ENCODE measurements at regions not wholly inside any gene's neighbourhood (a gene's known extent, or its start where the extent isn't known, plus 50 kb on each side); places are given as distances from the start of the nearest gene placed in this dataset.

DNA sequence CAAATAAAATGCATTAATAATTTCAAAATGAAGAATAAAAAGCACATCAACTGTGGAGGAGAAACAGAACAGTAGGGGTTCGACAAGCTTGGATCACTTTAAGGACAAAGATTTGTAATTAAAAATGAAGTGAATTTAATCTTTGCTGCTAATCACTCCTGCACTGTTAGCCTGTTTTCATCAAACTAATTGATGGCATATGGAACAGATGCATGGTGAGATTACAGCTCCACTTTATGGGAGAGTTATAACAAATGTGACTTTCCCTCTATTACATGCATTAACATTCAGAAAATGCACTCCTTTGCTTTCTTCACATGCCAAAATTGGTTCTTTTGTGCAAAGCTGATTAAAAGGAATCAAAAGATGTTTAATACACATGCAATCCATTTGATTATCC lies 207.2 kb upstream of the C21orf91 start:
- Mint-ChIP-seq H3K36me3 (ENCODE audit: insufficient read depth) (no peaks in the 10 kb centered on the region), H3K27me3 (no peaks in the 10 kb centered on the region), H3K4me1 (ENCODE audit: low read depth) (no peaks in the 10 kb centered on the region), H3K4me3 (ENCODE audit: low read depth) (no peak overlapping the region), H3K9me3 (ENCODE audit: low read depth) (no peaks in the 10 kb centered on the region), H3K27ac (no peak overlapping the region)
- no peak for DNase-seq (ENCODE audit: low spot score, unreplicated experiment)
- TF ChIP-seq, protein P1, sequence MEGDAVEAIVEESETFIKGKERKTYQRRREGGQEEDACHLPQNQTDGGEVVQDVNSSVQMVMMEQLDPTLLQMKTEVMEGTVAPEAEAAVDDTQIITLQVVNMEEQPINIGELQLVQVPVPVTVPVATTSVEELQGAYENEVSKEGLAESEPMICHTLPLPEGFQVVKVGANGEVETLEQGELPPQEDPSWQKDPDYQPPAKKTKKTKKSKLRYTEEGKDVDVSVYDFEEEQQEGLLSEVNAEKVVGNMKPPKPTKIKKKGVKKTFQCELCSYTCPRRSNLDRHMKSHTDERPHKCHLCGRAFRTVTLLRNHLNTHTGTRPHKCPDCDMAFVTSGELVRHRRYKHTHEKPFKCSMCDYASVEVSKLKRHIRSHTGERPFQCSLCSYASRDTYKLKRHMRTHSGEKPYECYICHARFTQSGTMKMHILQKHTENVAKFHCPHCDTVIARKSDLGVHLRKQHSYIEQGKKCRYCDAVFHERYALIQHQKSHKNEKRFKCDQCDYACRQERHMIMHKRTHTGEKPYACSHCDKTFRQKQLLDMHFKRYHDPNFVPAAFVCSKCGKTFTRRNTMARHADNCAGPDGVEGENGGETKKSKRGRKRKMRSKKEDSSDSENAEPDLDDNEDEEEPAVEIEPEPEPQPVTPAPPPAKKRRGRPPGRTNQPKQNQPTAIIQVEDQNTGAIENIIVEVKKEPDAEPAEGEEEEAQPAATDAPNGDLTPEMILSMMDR (IDR thresholded peaks at IDR 0.05; ENCODE audit: unreplicated experiment), result no peak

DNA sequence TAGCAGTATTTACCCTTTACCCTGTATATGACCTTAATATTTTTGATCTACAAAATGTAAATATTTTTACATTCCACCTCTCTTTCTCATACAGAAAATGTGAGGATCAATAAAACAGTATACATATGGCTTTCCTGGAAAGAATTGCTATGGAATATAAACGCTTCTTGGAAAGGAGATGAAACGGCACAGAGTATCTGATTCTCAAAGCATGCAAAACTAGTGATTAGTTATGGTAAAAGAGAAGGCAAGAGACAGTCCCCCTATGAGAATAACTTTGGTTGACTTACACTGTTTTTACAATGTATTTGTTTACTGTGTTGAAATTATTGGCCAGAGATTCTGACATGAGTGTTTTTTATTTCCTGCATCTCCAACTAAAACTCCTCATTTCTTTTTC lies 204.6 kb upstream of the C21orf91 start:
- Mint-ChIP-seq H3K27ac (no peak overlapping the region), H3K36me3 (ENCODE audit: insufficient read depth) (no peaks in the 10 kb centered on the region), H3K27me3 (no peaks in the 10 kb centered on the region), H3K4me3 (ENCODE audit: low read depth) (no peak overlapping the region), H3K9me3 (ENCODE audit: low read depth) (no peaks in the 10 kb centered on the region), H3K4me1 (ENCODE audit: low read depth) (no peaks in the 10 kb centered on the region)
- DNase-seq (ENCODE audit: low spot score, unreplicated experiment), result no peak
- TF ChIP-seq, protein P1 (IDR thresholded peaks at IDR 0.05; ENCODE audit: unreplicated experiment), result no peak

DNA sequence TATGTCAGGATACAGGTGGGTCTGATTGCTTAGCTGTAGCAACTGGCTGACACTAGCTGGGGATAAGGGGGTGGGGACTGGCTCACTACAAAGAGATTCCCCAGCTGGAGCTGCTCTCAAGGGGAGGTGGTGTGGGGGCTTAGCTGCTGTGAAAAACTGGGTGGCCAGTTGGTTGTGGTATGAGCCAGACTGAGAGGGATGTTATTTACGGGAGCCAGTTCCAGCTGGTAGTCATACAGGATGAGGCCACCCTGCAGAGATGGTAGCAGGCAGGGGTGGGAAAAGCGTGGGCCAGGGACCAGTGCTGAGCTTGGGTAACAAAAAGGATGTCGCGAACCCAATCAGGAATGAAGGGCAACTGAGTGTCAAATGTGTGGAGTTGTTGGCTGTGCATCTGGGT lies 204.0 kb upstream of the C21orf91 start:
- H3K27ac Mint-ChIP-seq, result no peak overlapping the region
- H3K9me3 Mint-ChIP-seq (ENCODE audit: low read depth), result no peaks in the 10 kb centered on the region

DNA sequence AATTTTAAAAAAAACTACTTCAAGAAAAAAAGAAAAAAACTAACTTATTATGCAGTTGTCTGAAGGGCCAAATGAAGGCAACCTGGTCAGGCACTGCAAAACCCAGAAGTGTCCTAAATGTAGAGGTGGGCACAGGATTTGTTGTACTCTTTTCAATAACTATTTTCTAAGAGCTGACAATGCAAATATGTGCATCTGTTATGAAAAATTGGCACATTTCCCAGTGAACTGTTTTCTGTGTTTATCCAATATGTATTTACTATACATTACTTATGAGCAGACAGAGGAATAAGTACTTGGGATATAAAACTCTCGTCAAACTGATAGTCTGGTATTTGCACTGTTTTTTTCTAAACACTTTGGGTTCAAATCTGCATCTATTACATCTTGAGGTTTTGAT lies 188.0 kb upstream of the C21orf91 start:
- no peak overlapping the region for H3K27ac Mint-ChIP-seq
- H3K9me3 Mint-ChIP-seq (ENCODE audit: low read depth), result no peaks in the 10 kb centered on the region
- H3K27me3 Mint-ChIP-seq, result no peaks in the 10 kb centered on the region
- no peak for DNase-seq (ENCODE audit: low spot score, unreplicated experiment)
- H3K4me3 Mint-ChIP-seq (ENCODE audit: low read depth), result no peak overlapping the region
- TF ChIP-seq, protein P1 (IDR thresholded peaks at IDR 0.05; ENCODE audit: unreplicated experiment), result no peak
- no peaks in the 10 kb centered on the region for H3K36me3 Mint-ChIP-seq (ENCODE audit: insufficient read depth)
- H3K4me1 Mint-ChIP-seq (ENCODE audit: low read depth), result peaks cover 4% of the 10 kb centered on the region

More for the DNA sequence above, 204.0 kb upstream of the C21orf91 start:
- no peak overlapping the region for H3K4me3 Mint-ChIP-seq (ENCODE audit: low read depth)
- TF ChIP-seq, protein P1 (IDR thresholded peaks at IDR 0.05; ENCODE audit: unreplicated experiment), result no peak
- no peaks in the 10 kb centered on the region for H3K36me3 Mint-ChIP-seq (ENCODE audit: insufficient read depth)
- H3K27me3 Mint-ChIP-seq, result no peaks in the 10 kb centered on the region
- no peak for DNase-seq (ENCODE audit: low spot score, unreplicated experiment)
- no peaks in the 10 kb centered on the region for H3K4me1 Mint-ChIP-seq (ENCODE audit: low read depth)

DNA sequence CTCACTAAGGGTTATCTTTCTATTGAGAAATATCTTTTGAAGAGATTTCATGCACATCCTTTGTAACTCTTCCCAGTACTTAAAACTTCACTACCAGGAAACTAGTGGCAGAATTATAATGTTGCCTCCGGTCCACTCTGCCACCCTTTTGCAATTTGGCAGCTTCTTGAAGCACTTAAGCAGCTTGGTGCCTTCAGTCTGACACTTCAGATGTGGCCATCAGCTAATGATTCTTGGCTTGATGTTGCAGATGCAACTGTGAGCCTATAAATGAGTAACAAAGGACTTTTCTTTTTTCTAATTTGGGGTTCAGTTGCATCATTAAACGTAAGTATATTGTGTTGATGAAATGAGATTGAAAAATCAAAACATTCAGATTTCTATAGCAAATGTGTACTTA lies 187.5 kb upstream of the C21orf91 start:
- no peak overlapping the region for H3K4me3 Mint-ChIP-seq (ENCODE audit: low read depth)
- peaks cover 4% of the 10 kb centered on the region for H3K4me1 Mint-ChIP-seq (ENCODE audit: low read depth)
- no peaks in the 10 kb centered on the region for H3K9me3 Mint-ChIP-seq (ENCODE audit: low read depth)
- H3K27me3 Mint-ChIP-seq, result no peaks in the 10 kb centered on the region
- H3K27ac Mint-ChIP-seq, result no peak overlapping the region
- TF ChIP-seq, protein P1 (IDR thresholded peaks at IDR 0.05; ENCODE audit: unreplicated experiment), result no peak
- no peak for DNase-seq (ENCODE audit: low spot score, unreplicated experiment)
- H3K36me3 Mint-ChIP-seq (ENCODE audit: insufficient read depth), result no peaks in the 10 kb centered on the region
